H1 (cell line): ENCODE measurements at regions not wholly inside any gene's neighbourhood (a gene's known extent, or its start where the extent isn't known, plus 50 kb on each side); places are given as distances from the start of the nearest gene placed in this dataset.

ENCODE experiments used
- ATF2 ChIP-seq: IDR thresholded peaks from 2 replicates; pipeline ENCODE4 v1.6.1; 2012; ENCODE audit warnings: low read length, inconsistent platforms
- BRCA1 ChIP-seq: IDR thresholded peaks from 2 replicates; pipeline ENCODE4 v1.6.1; 2012; ENCODE audit warnings: low read depth, low read length, improper control_type of control experiment
- HDAC6 ChIP-seq: IDR thresholded peaks from one replicate; pipeline ENCODE4 v1.7.1; 2012; ENCODE audit warnings: low read depth, mild to moderate bottlenecking, inconsistent platforms, low read length, moderate library complexity
- KDM4A ChIP-seq: IDR thresholded peaks from one replicate; pipeline ENCODE4 v1.7.1; 2012; ENCODE audit warnings: low read depth, mild to moderate bottlenecking, moderate library complexity, low read length, inconsistent platforms; ENCODE audit not compliant: severe bottlenecking

GRCh38 chr1:69246710-69247109 lies 321.0 kb upstream of the LRRC7 start (continued):
- TF ChIP-seq ATF2, result no peak
- no peak for TF ChIP-seq KDM4A
- TF ChIP-seq HDAC6, result no peak
- TF ChIP-seq BRCA1, result no peak
- TF ChIP-seq, all 59 proteins: peak for 0
